Endothelial cell (in vitro differentiated cells): ENCODE measurements at regions not wholly inside any gene's neighbourhood (a gene's known extent, or its start where the extent isn't known, plus 50 kb on each side); places are given as distances from the start of the nearest gene placed in this dataset.
"Not testable (repeated sequence)": the region's sequence is repeated elsewhere in the genome, so short reads cannot be mapped to it uniquely, and the experiment has no call there.

Experiments
- DNase-seq: peaks from one replicate; pipeline ENCODE4 v3.0.0; 2021; ENCODE audit warnings: low spot score
- H3K27ac Mint-ChIP-seq: one replicate; pipeline ENCODE4 v1.8.0; 2021; ENCODE audit warnings: mixed read lengths, inconsistent platforms; ENCODE audit not compliant: unreplicated experiment
- H3K27me3 Mint-ChIP-seq: one replicate; pipeline ENCODE4 v1.8.0; 2021; ENCODE audit warnings: mild to moderate bottlenecking, moderate library complexity, mixed read lengths, inconsistent platforms; ENCODE audit not compliant: unreplicated experiment
- H3K36me3 Mint-ChIP-seq: one replicate; pipeline ENCODE4 v1.8.0; 2021; ENCODE audit warnings: mild to moderate bottlenecking, low read depth, mixed read lengths, inconsistent platforms; ENCODE audit not compliant: unreplicated experiment
- H3K4me1 Mint-ChIP-seq: one replicate; pipeline ENCODE4 v1.8.0; 2021; ENCODE audit warnings: mild to moderate bottlenecking, mixed read lengths, inconsistent platforms; ENCODE audit not compliant: unreplicated experiment
- H3K4me3 Mint-ChIP-seq: one replicate; pipeline ENCODE4 v1.8.0; 2021; ENCODE audit warnings: mild to moderate bottlenecking, mixed read lengths, inconsistent platforms; ENCODE audit not compliant: unreplicated experiment
- H3K9me3 Mint-ChIP-seq: one replicate; pipeline ENCODE4 v1.8.0; 2021; ENCODE audit warnings: mixed read lengths, inconsistent platforms; ENCODE audit not compliant: unreplicated experiment
- CTCF ChIP-seq: fragments of 200-600 bp; sonication (generic); IDR thresholded peaks from one replicate; pipeline ENCODE4 v1.5.0; 2021; ENCODE audit warnings: antibody characterized with exemption; ENCODE audit not compliant: unreplicated experiment

- no peak for TF ChIP-seq CTCF
- H3K27me3 Mint-ChIP-seq: peaks cover 5% of the 10 kb centered on the region
- no peaks in the 10 kb centered on the region for H3K4me1 Mint-ChIP-seq
- no peak for DNase-seq
- no peak overlapping the region for H3K4me3 Mint-ChIP-seq
- H3K27ac Mint-ChIP-seq: no peak overlapping the region
- H3K36me3 Mint-ChIP-seq: peaks cover 4% of the 10 kb centered on the region
- peaks cover 4% of the 10 kb centered on the region for H3K9me3 Mint-ChIP-seq
These were observed 259.0 kb upstream of the NUPR2 start for GRCh38 chr7:56375173-56375572.

GRCh38 chr7:56374666-56375065, 258.4 kb upstream of the NUPR2 start:
- not testable (repeated sequence) for H3K36me3 Mint-ChIP-seq, H3K9me3 Mint-ChIP-seq, H3K4me1 Mint-ChIP-seq, DNase-seq, H3K4me3 Mint-ChIP-seq, H3K27me3 Mint-ChIP-seq, H3K27ac Mint-ChIP-seq

GRCh38 chr7:56373314-56373713, 257.1 kb upstream of the NUPR2 start:
- H3K9me3 Mint-ChIP-seq, H3K4me1 Mint-ChIP-seq, H3K36me3 Mint-ChIP-seq, H3K27me3 Mint-ChIP-seq: not testable (repeated sequence)
- Mint-ChIP-seq H3K4me3 (peak overlapping the region; percentile 75), H3K27ac (peak overlapping the region; percentile 89)
- DNase-seq: peak; percentile 79

- H3K4me3 Mint-ChIP-seq, H3K36me3 Mint-ChIP-seq, H3K27me3 Mint-ChIP-seq, H3K4me1 Mint-ChIP-seq, H3K27ac Mint-ChIP-seq, H3K9me3 Mint-ChIP-seq: not testable (repeated sequence)
- peak; percentile 19 for DNase-seq
These were observed 255.6 kb upstream of the NUPR2 start for GRCh38 chr7:56371792-56372191.

- peaks cover 10% of the 10 kb centered on the region for H3K9me3 Mint-ChIP-seq
- H3K27me3 Mint-ChIP-seq, H3K27ac Mint-ChIP-seq, DNase-seq, H3K4me1 Mint-ChIP-seq, H3K4me3 Mint-ChIP-seq, H3K36me3 Mint-ChIP-seq: not testable (repeated sequence)
These were observed 254.1 kb upstream of the NUPR2 start for GRCh38 chr7:56370208-56370872.

GRCh38 chr7:56367914-56368313, 251.7 kb upstream of the NUPR2 start:
- not testable (repeated sequence) for H3K27ac Mint-ChIP-seq, H3K4me3 Mint-ChIP-seq, H3K4me1 Mint-ChIP-seq, H3K36me3 Mint-ChIP-seq, DNase-seq, H3K27me3 Mint-ChIP-seq, H3K9me3 Mint-ChIP-seq

- not testable (repeated sequence) for H3K9me3 Mint-ChIP-seq, H3K27ac Mint-ChIP-seq, H3K36me3 Mint-ChIP-seq, H3K4me1 Mint-ChIP-seq, DNase-seq, H3K4me3 Mint-ChIP-seq, H3K27me3 Mint-ChIP-seq
These were observed 251.2 kb upstream of the NUPR2 start for GRCh38 chr7:56367411-56367810.

GRCh38 chr7:56366701-56367100, 250.5 kb upstream of the NUPR2 start:
- peaks cover 12% of the 10 kb centered on the region for H3K9me3 Mint-ChIP-seq
- H3K27me3 Mint-ChIP-seq, H3K27ac Mint-ChIP-seq, H3K4me1 Mint-ChIP-seq, DNase-seq, H3K4me3 Mint-ChIP-seq, H3K36me3 Mint-ChIP-seq: not testable (repeated sequence)

- not testable (repeated sequence) for H3K27ac Mint-ChIP-seq, H3K4me1 Mint-ChIP-seq, DNase-seq, H3K27me3 Mint-ChIP-seq, H3K4me3 Mint-ChIP-seq
- Mint-ChIP-seq H3K36me3 (peaks cover 12% of the 10 kb centered on the region), H3K9me3 (peaks cover 13% of the 10 kb centered on the region)
These were observed 236.4 kb upstream of the NUPR2 start for GRCh38 chr7:56352576-56352975.

- H3K27me3 Mint-ChIP-seq, H3K4me3 Mint-ChIP-seq, DNase-seq, H3K4me1 Mint-ChIP-seq, H3K27ac Mint-ChIP-seq: not testable (repeated sequence)
- peaks cover 13% of the 10 kb centered on the region for H3K9me3 Mint-ChIP-seq
- peaks cover 12% of the 10 kb centered on the region for H3K36me3 Mint-ChIP-seq
These were observed 235.0 kb upstream of the NUPR2 start for GRCh38 chr7:56351181-56351580.

GRCh38 chr7:56348311-56348710, 232.1 kb upstream of the NUPR2 start:
- H3K9me3 Mint-ChIP-seq: peaks cover 11% of the 10 kb centered on the region
- not testable (repeated sequence) for H3K4me3 Mint-ChIP-seq, H3K27me3 Mint-ChIP-seq, DNase-seq, H3K4me1 Mint-ChIP-seq, H3K36me3 Mint-ChIP-seq, H3K27ac Mint-ChIP-seq

GRCh38 chr7:56328327-56328726, 212.1 kb upstream of the NUPR2 start:
- not testable (repeated sequence) for H3K4me3 Mint-ChIP-seq, DNase-seq, H3K27me3 Mint-ChIP-seq, H3K36me3 Mint-ChIP-seq, H3K27ac Mint-ChIP-seq, H3K4me1 Mint-ChIP-seq
- peaks cover 19% of the 10 kb centered on the region for H3K9me3 Mint-ChIP-seq
